WI38 (cell line): ENCODE measurements at regions not wholly inside any gene's neighbourhood (a gene's known extent, or its start where the extent isn't known, plus 50 kb on each side); places are given as distances from the start of the nearest gene placed in this dataset.

Experiments
- H3K4me3 ChIP-seq: 2 replicates; pipeline ENCODE4 v1.5.1; 2011; ENCODE audit warnings: low read depth, mild to moderate bottlenecking, control low read depth, low read length
- TF ChIP-seq, protein P1 (sequence below): IDR thresholded peaks from 2 replicates; pipeline ENCODE4 v1.5.1; 2012; ENCODE audit warnings: low read depth, mild to moderate bottlenecking, control low read depth, low read length

- TF ChIP-seq, protein P1, sequence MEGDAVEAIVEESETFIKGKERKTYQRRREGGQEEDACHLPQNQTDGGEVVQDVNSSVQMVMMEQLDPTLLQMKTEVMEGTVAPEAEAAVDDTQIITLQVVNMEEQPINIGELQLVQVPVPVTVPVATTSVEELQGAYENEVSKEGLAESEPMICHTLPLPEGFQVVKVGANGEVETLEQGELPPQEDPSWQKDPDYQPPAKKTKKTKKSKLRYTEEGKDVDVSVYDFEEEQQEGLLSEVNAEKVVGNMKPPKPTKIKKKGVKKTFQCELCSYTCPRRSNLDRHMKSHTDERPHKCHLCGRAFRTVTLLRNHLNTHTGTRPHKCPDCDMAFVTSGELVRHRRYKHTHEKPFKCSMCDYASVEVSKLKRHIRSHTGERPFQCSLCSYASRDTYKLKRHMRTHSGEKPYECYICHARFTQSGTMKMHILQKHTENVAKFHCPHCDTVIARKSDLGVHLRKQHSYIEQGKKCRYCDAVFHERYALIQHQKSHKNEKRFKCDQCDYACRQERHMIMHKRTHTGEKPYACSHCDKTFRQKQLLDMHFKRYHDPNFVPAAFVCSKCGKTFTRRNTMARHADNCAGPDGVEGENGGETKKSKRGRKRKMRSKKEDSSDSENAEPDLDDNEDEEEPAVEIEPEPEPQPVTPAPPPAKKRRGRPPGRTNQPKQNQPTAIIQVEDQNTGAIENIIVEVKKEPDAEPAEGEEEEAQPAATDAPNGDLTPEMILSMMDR: no peak
- H3K4me3 ChIP-seq: no peak overlapping the region
These were observed 398.5 kb downstream of the DMAC1 start for GRCh38 chr9:7401116-7401515.

DNA sequence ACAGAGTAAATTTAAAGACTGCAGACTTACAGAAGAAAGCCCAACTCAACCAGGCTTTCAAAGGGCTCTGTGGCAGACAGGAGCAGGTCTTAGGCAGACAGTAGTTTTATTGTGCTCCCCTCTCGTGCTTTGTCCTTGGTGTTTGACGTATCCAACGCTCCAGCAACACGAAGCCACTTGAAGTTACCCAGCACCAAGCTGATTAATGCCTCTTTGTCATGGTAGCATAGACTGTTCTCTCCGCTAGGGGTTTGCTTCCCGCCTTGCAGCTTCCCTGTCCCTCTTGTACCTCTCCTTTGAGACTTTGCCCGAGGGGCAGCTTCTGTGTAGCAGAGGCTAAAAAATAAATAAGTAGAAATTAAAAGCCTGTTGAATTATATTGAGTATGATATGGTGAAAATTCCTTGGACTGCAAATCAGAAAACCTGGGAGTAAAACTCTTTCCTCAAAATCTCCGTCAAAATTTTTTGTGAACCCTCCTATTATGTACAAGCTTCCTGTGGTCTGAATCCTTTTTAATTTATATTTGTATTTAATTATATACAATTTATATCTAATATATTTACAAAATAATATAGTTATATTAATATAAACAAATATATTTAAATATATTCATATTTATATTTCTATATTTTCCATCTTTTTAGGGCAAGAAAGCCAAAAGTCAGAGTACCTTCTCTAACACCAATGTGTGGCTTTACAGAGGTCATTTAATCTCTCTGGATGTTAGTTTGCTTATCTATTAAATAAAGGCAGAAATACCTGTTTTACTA, 405.4 kb downstream of the DMAC1 start:
- no peak overlapping the region for H3K4me3 ChIP-seq
- TF ChIP-seq, protein P1: no peak

DNA sequence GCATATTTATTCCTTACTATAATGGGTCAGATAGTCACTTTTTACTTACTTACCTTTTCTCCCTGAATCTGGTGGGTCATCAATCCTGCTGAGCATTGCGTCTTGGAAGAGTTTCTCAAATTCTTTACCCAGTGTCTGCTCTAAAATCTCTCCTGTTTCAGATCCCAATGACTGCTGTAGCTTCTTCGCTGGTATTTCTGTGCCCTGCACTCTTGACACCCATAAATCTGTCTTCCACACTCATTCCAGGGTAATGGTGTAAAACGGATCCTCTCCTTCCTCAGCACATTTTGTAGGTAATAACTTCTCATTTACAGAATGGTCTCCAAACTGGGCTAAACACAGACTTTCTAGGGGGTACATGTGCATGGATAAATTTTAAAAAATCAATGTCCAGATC, 407.4 kb downstream of the DMAC1 start:
- no peak overlapping the region for H3K4me3 ChIP-seq
- TF ChIP-seq, protein P1: no peak

DNA sequence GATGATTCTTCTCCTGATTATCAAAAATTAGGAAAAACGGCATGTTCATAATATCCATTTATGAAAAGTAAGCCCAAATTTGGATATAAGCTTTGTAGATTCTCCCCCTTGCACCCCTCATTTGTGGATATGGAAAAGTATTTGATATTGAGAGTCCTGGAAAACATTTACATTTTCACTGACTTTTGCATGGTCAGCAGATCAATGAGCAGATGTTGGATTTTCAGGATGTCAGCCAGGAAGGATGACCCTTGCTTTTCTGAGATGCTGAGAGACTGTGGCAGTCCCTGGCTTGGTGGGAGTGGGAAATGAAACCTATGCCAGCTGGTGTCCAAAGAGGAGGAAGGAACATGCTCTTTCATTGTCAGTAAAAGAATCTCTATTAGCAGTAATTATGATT, 410.8 kb downstream of the DMAC1 start:
- H3K4me3 ChIP-seq: no peak overlapping the region
- TF ChIP-seq, protein P1: no peak

- TF ChIP-seq, protein P1: no peak
- H3K4me3 ChIP-seq: no peak overlapping the region
These were observed 411.7 kb downstream of the DMAC1 start for GRCh38 chr9:7387840-7388239.

DNA sequence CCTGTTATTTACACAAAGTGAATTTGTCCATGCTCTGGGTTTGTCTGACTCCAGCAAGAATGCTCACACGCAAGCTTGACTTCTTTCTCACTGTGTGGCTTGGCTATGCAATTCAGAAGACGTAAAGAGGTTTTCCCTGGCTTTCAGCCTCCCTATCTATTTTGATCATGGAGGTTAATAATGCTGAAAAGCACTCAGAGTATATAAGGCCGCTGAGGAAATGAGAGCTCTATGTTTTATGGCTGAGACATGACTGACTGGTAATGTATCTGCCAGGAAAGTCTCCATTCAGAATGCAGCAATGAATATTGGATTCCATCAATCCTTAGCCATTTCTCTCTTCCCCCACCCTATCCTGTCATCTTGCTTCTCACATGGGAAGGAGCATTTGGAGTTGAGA, 417.3 kb downstream of the DMAC1 start:
- TF ChIP-seq, protein P1: no peak
- H3K4me3 ChIP-seq: no peak overlapping the region

DNA sequence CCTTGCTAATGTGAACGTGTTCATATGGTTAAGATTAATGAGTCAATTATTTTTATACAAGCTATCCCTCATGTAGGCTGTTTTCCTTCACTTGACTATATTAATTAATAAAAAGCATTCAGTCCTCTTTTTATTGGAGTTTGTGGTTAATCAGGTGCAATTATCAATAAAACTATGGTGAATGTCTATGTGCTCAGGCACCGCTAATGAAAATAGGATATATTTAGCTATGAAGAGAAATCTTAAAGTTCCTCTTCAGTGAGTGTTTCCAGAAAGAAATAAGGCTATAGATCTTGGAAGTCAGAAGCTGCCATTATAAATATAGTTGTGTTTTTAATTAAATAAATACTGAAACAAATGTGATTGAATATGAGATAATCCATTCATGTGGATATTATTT, 422.1 kb downstream of the DMAC1 start:
- TF ChIP-seq, protein P1: no peak
- H3K4me3 ChIP-seq: no peak overlapping the region
